ENCODE measurements at regions not wholly inside any gene's neighbourhood (a gene's known extent, or its start where the extent isn't known, plus 50 kb on each side); places are given as distances from the start of the nearest gene placed in this dataset.
"Not testable (repeated sequence)": the region's sequence is repeated elsewhere in the genome, so short reads cannot be mapped to it uniquely, and the experiment has no call there.

DNA sequence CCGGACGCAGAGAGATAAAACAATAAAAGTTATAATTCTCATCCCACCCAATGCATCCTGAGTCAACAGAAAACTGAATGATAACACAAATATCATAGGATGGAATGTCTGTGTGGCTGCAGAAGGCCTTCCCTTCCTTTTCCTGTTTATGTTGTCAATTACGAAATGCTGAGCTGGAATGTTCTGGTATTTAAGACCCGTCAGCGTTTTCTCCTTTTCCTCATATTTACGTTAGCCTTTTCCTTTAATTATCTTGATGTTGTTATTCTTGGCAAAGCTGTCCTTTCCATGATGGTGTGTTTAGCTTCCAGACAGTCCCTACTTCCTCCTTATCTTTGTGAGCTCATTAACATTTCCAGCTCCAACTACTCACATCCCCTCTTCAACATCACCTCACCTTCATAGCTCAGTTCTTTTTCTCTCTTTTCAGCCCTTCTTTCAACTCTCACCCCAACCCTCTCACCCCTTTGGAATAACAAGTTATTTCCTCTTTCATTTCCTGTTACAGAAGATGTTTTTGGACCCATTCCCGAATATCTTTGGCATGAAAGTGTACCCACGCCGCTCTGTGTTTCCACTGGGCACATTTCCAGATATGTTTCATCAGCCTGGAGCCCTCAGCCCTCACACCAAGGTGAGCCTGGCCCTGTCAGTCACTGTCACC is 221.6 kb downstream of the NR2F1-AS1 start:
- no peak for DNase-seq

- DNase-seq, result no peak
These were observed 222.8 kb downstream of the NR2F1-AS1 start for GRCh38 chr5:93358176-93358575.

GRCh38 chr5:93357686-93358085 is 223.3 kb downstream of the NR2F1-AS1 start:
- DNase-seq, result no peak

DNA sequence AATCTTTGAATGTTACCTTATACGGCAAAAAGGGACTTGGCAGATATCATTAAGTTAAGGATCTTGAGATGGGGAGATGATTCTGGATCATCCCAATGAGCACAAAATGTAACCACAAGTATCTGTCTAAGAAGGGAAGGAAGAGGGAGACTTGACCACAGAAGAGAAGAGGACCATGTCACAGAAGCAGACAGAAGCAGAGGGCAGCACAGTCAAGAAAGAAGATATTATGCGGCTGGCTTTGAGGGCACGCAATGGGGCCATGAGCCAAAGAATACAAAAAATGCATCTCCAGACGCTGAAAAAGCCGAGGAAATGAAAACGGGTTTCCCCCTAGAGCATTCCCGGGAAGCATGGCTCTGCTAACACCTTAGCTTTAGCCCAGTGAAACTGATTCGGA is 225.3 kb downstream of the NR2F1-AS1 start:
- DNase-seq, result no peak

- no peak for DNase-seq
These were observed 228.8 kb downstream of the NR2F1-AS1 start for GRCh38 chr5:93352186-93352585.

GRCh38 chr5:93349613-93350012 is 231.4 kb downstream of the NR2F1-AS1 start:
- DNase-seq, result no peak

- no peak for DNase-seq
These were observed 232.8 kb downstream of the NR2F1-AS1 start for GRCh38 chr5:93348231-93348630.

GRCh38 chr5:93346850-93347249 is 234.2 kb downstream of the NR2F1-AS1 start:
- not testable (repeated sequence) for DNase-seq

DNA sequence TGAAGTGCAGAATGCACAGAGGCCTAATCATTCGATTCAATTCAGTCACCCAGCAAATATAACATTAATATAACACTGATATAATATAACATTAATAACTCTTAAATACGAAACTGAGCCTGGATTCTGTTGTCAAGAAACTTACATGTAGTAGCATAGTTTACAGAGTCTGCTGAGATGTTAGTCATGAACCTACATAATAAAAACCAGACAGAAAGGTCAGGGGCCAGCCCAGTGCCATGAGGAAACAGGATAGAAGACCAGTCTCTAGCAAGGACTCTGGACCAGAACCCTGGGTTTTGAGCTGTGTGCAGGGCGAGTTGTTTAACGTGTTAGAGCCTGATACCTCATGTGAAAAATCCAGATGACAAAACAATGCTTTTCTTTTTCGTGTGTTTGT is 234.7 kb downstream of the NR2F1-AS1 start:
- no peak for DNase-seq

DNA sequence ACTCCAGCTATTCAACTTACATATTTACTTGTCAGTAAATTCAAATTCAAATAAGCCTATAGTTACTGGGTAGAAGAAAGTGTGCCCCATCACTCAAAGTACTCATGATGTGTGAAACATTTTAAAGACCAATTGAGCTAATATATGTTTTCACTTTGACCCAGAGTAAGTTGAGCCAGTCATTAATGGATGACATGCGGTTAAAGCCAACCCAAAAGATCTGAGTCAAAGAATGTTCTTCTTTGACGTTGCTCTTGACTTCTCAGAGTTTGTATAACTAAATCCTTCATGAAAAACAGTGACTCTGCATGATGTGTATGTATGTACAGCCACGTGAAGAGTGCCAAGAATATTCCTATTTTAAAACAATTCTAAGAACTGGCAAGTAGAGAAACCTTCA is 237.4 kb downstream of the NR2F1-AS1 start:
- no peak for DNase-seq

GRCh38 chr5:93342563-93343061 is 238.4 kb downstream of the NR2F1-AS1 start:
- DNase-seq, result no peak

DNA sequence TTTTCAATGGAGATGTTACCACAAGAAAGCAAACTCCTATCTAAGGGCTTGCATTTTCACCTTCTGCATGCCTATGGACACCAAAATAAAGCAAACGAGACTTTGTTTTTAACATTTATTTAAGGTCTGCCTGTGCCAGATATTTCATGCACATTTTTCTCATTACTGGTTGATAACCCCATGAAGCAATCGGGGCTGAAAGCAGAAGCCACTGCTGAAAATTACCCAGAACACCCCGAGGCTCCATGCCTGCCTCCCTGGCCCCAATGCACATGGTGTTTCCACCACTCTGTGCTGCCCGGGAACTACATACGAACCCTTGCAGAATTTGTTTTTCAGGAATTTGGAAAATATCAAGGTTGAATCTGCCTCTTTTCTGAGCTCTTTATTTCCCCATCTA is 240.1 kb downstream of the NR2F1-AS1 start:
- no peak for DNase-seq

DNA sequence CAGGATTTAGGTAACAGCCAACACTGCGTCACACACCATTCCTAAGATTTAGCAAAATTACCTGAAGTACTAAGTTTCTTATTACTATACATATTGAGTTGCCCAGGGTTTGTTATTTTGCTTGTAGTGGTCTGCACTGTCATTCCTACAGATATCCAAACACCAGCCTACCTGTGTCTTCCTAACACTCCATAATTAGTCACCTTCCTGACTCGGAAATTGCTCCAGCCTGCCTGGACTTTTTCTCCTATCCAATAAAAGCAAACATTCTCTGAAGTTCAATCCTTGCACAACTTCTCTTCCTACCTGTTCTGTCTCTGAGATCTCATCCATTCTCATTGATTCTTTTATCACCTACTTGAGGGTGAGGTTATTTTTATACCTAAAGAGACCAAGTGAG is 243.9 kb downstream of the NR2F1-AS1 start:
- no peak for DNase-seq

- DNase-seq, result no peak
These were observed 244.5 kb downstream of the NR2F1-AS1 start for GRCh38 chr5:93336330-93337110.

DNA sequence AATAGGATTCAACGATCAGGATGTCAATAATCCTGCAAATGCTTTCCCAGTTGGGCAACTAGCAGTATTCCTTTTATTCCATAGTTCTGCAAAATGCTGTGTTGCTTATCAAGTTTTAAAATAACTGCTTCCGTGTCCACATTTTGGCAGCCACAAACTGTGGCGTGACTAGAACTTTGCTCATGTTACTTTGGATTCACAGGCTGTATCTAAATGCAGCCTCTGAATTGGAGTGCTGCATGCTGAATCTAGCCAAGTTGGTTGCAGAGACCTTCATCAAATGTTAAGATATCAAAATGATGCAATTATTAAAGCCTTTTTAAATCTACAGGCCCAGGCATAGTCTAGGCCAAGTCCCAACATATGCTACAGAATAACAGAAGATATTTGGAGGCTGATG is 249.2 kb downstream of the NR2F1-AS1 start:
- DNase-seq, result no peak

GRCh38 chr5:93331241-93331640 is 249.8 kb downstream of the NR2F1-AS1 start:
- DNase-seq, result no peak

DNA sequence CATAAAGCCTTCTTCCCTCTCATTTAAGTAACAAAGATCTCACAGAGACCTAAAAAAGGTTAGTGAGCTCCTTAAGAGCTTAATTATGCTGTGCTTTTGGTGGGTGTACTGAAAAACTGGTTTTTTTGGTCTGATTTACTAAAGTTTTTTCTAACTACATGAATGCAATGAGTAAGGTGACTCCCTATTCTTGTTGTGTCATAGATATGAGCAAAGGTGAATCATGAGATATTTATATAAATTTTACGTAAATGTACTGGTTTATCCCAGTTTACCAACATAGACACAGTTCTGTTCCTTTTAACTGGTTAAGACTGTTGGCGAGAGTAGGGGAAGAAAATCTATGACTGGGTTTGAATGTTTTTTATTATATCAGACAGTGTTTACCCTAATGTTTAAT is 250.5 kb downstream of the NR2F1-AS1 start:
- no peak for DNase-seq

GRCh38 chr5:93329756-93330155 is 251.3 kb downstream of the NR2F1-AS1 start:
- no peak for DNase-seq

GRCh38 chr5:93328833-93329232 is 252.2 kb downstream of the NR2F1-AS1 start:
- no peak for DNase-seq

DNA sequence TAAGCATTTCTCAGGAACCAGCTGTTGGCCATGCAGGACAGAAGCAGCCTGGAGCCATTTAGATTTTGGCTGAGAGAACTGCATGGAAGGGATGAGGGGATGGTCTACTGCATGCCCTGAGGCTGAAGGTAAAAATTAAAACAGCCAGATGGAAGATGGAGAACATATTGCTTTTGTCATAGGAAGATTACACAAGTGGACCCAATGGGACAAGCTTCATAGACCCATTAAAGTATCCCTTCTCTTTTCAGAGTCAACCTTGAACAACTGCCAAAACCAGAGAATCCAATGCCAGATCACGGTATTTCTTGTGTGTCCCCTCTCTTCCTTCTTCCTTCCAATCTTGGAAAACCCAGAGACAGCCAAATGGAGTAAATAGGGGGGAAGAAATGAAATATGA is 253.4 kb downstream of the NR2F1-AS1 start:
- no peak for DNase-seq

DNA sequence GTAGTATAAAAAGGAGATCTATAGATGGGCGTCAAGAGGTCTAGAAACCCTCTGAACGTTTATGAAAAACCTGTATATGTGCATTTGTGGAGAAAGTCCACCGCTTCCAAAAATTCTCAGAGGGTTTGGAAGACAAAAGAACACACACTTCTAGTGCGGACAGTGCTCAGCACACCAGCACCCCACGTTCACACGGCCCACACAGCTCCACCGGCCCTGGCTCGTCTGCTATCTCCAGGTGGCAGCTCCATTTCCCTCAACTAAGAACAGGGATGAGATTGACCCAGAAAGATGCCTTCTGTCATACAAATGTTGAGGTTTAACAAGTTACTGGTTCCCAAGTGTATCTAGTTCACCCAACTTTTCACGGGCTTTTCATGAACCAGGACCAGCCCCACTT is 255.1 kb downstream of the NR2F1-AS1 start:
- DNase-seq, result no peak

DNA sequence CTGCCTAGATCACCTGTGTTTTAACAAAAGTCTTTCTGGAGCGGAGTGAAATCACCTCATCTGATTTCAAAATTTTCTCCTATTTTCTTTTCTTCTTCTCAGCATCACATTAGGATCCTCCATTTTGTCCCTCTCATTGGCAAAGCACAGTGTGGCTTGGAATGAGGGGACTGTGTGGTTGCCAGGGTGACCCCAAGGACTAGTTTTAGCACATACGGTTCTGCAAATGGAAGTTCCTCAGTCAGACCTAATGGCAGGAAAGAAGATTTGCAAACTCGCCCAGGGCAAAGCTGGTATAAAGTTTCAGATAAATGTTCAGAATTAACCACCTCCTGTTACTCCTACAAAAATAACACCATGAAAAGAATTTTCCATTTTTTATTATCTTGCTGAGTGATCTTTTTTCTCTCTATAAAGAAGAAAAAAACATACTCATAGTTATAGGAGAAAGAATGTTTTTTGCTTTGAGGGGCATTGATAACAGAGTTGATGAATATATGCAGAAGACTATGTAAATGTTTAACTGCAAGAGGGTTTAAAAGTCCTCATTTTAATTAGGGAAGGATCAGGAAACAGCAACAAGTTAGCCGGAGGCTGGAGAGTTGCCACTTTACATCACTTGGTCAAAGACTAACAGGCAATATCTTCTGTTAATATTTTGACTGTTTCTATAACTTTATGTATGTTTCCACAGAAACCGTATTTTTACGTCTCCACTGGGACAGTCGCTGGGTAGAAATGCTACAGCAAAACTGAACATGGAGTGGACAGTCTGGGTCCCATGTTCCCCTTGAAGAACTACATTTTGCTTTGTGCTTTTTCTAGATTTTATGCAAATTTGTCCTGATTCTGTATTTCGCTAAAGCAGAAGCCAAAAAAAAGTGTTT is 257.8 kb downstream of the NR2F1-AS1 start:
- DNase-seq, result no peak

- no peak for DNase-seq
These were observed 260.0 kb downstream of the NR2F1-AS1 start for GRCh38 chr5:93320920-93321445.
